Mucosa of gallbladder (tissue), 1 donor: ENCODE measurements at regions not wholly inside any gene's neighbourhood (a gene's known extent, or its start where the extent isn't known, plus 50 kb on each side); places are given as distances from the start of the nearest gene placed in this dataset.
"Not testable (repeated sequence)": the region's sequence is repeated elsewhere in the genome, so short reads cannot be mapped to it uniquely, and the experiment has no call there.

Source experiments
- DNase-seq: peaks from one replicate; pipeline ENCODE4 v3.0.0-alpha.2; 2020; ENCODE audit warnings: low spot score
- donor health status: DM: no; HTN: no; CAD: no.

- DNase-seq: no peak
These were observed 103.1 kb downstream of the KIF4B start for GRCh38 chr5:155116456-155117251.

- DNase-seq: no peak
These were observed 112.1 kb downstream of the KIF4B start for GRCh38 chr5:155125551-155126095.

GRCh38 chr5:155126573-155126972, 113.0 kb downstream of the KIF4B start:
- no peak for DNase-seq

- DNase-seq: no peak
These were observed 114.0 kb downstream of the KIF4B start for GRCh38 chr5:155127552-155127951.

GRCh38 chr5:155128786-155129512, 115.4 kb downstream of the KIF4B start:
- peak; percentile 73 for DNase-seq

GRCh38 chr5:155129513-155129880, 115.9 kb downstream of the KIF4B start:
- no peak for DNase-seq

GRCh38 chr5:155134130-155134529, 120.6 kb downstream of the KIF4B start:
- no peak for DNase-seq

- no peak for DNase-seq
These were observed 122.8 kb downstream of the KIF4B start for GRCh38 chr5:155136216-155136850.

GRCh38 chr5:155137683-155138082, 124.1 kb downstream of the KIF4B start:
- DNase-seq: no peak

- DNase-seq: no peak
These were observed 127.1 kb downstream of the KIF4B start for GRCh38 chr5:155140646-155141045.

- no peak for DNase-seq
These were observed 131.4 kb downstream of the KIF4B start for GRCh38 chr5:155144956-155145355.

GRCh38 chr5:155147222-155147621, 133.7 kb downstream of the KIF4B start:
- DNase-seq: no peak

- DNase-seq: no peak
These were observed 135.1 kb downstream of the KIF4B start for GRCh38 chr5:155148694-155149093.

GRCh38 chr5:155150012-155150411, 136.5 kb downstream of the KIF4B start:
- DNase-seq: no peak

GRCh38 chr5:155154973-155155372, 141.4 kb downstream of the KIF4B start:
- no peak for DNase-seq

- not testable (repeated sequence) for DNase-seq
These were observed 149.5 kb downstream of the KIF4B start for GRCh38 chr5:155163084-155163483.

GRCh38 chr5:155167736-155168135, 154.2 kb downstream of the KIF4B start:
- no peak for DNase-seq

GRCh38 chr5:155181542-155181941, 168.0 kb downstream of the KIF4B start:
- DNase-seq: no peak

- DNase-seq: no peak
These were observed 175.9 kb downstream of the KIF4B start for GRCh38 chr5:155189476-155189875.

- no peak for DNase-seq
These were observed 176.4 kb downstream of the KIF4B start for GRCh38 chr5:155189981-155190380.

GRCh38 chr5:155193029-155193428, 179.5 kb downstream of the KIF4B start:
- DNase-seq: no peak

- no peak for DNase-seq
These were observed 180.0 kb downstream of the KIF4B start for GRCh38 chr5:155193483-155194107.
